GM08714 (cell line): ENCODE measurements at regions not wholly inside any gene's neighbourhood (a gene's known extent, or its start where the extent isn't known, plus 50 kb on each side); places are given as distances from the start of the nearest gene placed in this dataset.

Experiments used
- H3K4me3 ChIP-seq: fragments of 200-500 bp; sonication (Bioruptor generic); 2 replicates; pipeline ENCODE4 v1.5.1; 2014; ENCODE audit warnings: mild to moderate bottlenecking, low read length, inconsistent platforms
- ZNF274 ChIP-seq: IDR thresholded peaks from 2 replicates; pipeline ENCODE4 v1.6.1; 2012; ENCODE audit warnings: mild to moderate bottlenecking, low read depth, low read length

DNA sequence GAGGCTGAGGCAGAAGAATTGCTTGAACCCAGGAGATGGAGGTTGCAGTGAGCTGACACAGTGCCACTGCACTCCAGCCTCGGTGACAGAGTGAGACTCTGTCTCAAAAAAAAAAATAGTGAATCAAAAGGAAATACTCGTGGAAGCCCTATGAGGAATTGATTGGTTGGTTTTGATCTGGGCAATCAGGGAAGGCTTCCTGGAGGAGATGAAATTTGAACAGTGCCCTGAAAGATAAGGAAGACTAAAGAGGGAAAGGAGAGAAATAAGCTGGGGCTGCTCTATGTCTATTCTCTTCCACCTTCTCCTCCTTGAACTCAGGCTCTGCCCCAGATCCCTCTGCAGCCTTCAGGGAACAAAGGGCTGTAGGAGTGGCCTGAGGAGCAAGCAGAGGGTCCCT lies 54.1 kb downstream of the IRF2BPL start:
- TF ChIP-seq ZNF274: no peak
- no peak overlapping the region for H3K4me3 ChIP-seq

- no peak overlapping the region for H3K4me3 ChIP-seq
- no peak for TF ChIP-seq ZNF274
These were observed 57.0 kb downstream of the IRF2BPL start for GRCh38 chr14:76971549-76971948.

DNA sequence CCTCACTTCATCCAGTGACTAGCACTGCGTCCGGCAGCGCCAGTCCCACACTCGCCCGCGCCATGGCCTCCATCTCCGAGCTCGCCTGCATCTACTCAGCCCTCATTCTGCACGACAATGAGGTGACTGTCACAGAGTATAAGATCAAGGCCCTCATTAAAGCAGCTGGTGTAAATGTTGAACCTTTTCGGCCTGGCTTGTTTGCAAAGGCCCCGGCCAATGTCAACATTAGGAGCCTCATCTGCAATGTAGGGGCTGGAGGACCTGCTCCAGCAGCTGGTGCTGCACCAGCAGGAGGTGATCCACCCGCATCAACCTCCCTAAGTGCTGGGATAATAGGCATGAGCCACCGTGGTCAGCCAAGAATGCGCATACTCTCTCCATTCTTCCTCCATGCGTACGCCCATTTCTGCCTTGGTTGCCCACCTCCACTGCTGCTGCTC lies 59.9 kb downstream of the IRF2BPL start:
- no peak overlapping the region for H3K4me3 ChIP-seq
- TF ChIP-seq ZNF274: no peak

GRCh38 chr14:76967788-76968187 lies 60.7 kb downstream of the IRF2BPL start:
- TF ChIP-seq ZNF274: no peak
- H3K4me3 ChIP-seq: no peak overlapping the region

DNA sequence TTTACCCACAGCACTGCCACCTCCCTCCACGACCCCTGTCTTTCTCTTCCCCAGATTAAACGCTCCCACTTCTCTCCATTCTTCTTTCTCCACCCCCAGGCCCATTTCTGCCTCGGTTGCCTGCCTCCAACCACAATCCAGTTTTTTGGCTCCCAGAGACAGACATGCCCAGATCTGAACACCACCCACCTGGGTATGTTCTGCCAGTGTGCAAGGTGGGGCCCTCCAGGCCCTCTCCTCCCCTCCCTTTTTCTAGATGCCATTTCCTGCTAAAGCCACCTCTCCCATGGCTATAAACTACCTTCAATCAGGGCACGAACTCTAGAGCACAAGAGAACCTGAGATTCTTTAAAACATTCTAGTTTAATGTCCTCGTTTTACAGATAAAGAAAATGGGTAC lies 63.3 kb downstream of the IRF2BPL start:
- no peak overlapping the region for H3K4me3 ChIP-seq
- no peak for TF ChIP-seq ZNF274

DNA sequence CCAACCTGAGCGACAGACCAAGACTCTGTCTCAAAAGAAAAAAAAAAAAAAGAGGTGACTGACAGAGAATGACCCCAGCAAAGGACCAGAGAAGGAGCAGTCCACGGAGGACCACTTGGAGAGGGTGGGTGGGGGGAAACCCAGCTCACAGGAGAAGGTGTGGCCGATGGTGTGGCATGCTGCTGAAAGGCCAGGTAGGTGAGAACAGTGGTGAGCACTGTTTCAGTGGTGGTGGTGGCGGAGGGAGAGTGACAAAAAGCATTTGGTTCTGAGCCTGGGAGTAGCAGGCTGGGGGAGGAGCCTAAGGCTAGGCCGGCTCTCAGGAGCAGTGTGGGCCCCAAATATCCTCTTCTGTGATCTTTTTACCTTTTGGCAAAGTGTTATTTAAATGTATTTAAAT lies 63.8 kb downstream of the IRF2BPL start:
- no peak for TF ChIP-seq ZNF274
- no peak overlapping the region for H3K4me3 ChIP-seq

GRCh38 chr14:76963372-76963771 lies 65.1 kb downstream of the IRF2BPL start:
- no peak for TF ChIP-seq ZNF274
- no peak overlapping the region for H3K4me3 ChIP-seq

GRCh38 chr14:76962303-76962660 lies 66.2 kb downstream of the IRF2BPL start:
- H3K4me3 ChIP-seq: no peak overlapping the region; the same call in 1 of the 2 replicates

GRCh38 chr14:76961631-76962302 lies 66.7 kb downstream of the IRF2BPL start:
- TF ChIP-seq ZNF274: no peak
- peak overlapping the region; percentile 29; the same call in 1 of the 2 replicates for H3K4me3 ChIP-seq

More at GRCh38 chr14:76962303-76962660, 66.2 kb downstream of the IRF2BPL start:
- TF ChIP-seq ZNF274: no peak

GRCh38 chr14:76958980-76959710 lies 69.4 kb downstream of the IRF2BPL start:
- TF ChIP-seq ZNF274: no peak
- H3K4me3 ChIP-seq: no peak overlapping the region

DNA sequence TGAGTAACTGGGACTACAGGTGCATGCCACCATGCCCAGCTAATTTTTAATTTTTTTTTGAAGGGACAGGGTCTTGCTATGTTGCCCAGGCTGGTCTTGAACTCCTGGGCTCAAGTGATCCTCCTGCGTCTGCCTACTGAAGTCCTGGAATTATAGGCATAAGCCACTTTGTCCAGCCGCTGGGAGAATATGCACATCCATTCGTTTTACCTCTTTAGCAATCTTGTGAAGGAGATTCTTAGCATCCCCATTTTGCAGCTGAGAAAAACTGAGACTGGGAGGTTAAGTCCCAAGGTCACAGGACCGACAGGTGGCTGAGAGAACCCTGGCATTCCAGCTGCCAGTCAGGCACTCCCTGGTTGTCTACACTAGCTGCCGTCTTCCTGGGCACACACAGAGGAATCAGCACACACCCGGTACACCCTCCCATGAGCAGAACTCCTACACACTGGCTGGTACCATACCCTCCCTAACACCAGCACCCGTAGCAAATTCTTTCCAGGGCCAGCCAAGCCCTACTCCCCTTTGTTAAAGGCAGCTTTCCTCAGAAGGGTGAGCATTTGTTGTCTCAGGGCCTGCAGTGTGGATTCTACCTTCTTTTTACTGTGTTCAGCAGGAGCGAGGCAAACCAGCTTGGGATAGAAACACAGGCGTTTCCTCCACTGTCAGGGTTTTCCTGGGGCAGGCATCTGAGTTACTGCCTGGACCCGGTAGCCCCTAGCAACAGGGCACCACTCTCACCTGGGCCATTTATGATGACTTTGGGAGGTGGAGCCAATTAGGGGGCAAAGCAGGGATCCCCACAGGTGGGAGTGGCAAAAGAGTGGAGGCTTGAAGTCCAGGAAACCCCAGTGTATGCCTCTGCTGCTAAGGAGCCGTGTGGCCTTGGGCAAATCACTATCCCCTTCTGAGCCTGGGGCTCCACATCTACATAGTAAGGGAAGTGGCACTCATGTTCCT lies 70.2 kb downstream of the IRF2BPL start:
- TF ChIP-seq ZNF274: no peak
- H3K4me3 ChIP-seq: no peak overlapping the region

GRCh38 chr14:76957224-76957891 lies 71.2 kb downstream of the IRF2BPL start:
- no peak overlapping the region; the same call in 1 of the 2 replicates for H3K4me3 ChIP-seq
- no peak for TF ChIP-seq ZNF274

DNA sequence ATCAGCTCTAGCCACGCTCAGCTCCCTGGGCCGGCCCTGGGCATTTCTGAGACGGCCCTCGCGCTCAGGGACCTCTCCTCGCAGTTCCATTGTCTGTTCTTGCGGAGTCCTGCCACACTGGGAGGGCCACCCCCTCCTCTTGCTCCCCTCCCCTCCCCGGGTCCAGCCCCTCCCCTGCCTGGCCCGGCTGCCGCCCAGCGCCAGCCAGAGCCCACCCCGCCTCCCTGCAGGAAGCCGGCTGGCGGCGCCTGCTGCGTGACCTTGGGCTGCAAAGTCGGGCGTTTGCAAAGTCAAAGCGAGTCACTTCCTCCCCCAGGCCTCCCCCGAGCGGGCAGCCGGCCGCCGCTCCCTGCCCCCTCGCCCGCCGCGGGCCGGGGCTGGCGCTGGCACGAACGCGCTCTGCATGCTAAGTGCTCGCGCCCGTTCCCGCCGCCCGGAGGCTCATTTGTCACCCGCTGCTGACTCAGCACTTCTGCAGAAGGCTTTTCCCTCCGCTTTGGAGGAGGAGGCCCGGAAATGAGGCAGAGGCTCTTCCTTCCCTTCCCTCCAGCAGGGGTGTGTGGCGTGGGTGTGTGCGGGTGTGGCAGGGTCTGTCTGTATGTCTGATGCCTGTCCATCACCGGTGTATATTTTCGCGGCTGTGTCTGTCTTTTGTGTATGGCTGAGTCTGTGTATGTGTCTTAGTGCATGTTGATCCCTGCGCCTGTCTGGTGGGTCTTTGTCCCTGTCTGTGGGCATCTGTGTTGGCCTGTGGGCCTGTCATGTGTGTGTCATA lies 72.0 kb downstream of the IRF2BPL start:
- TF ChIP-seq ZNF274: no peak
- peak overlapping the region; percentile 38; the same call in 1 of the 2 replicates for H3K4me3 ChIP-seq
